ENCODE measurements at regions not wholly inside any gene's neighbourhood (a gene's known extent, or its start where the extent isn't known, plus 50 kb on each side); places are given as distances from the start of the nearest gene placed in this dataset.
A peak's percentile ranks its signal among the peaks of the same experiment; 100 is the strongest.

DNA sequence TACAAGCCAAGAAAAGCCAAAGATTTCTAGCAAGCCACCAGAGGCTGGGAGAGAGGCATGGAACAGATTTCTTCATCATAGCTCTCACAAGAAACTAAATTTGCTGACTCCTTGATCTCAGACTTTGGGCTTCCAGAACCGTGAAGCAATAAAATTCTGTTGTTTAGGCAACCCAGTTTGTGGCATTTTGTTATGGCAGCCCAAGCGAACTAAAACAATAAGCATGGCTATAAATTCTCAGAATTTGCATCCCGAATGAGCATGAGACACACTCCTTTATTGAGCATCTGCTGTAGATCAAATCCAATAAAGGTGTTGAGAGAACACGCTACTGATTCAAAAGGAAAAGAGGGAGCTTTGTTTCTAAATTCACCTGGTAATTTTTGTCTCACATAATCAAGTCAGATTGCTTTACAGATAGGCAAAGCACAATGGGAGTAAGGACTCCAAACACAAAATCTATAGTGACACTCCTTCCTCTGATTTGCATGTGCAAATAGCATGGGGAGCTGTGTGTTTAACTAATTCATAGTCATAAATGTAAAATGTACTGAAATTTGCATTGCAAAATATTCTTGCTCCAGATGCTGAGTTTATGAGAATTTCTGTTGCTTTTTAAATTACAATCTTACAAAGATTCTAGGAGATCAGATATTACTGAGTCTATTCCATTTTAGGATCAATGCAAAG is 308.7 kb downstream of the MED10 start:
- no peak for DNase-seq

GRCh38 chr5:6066016-6066415 is 312.3 kb downstream of the MED10 start:
- DNase-seq = no peak

DNA sequence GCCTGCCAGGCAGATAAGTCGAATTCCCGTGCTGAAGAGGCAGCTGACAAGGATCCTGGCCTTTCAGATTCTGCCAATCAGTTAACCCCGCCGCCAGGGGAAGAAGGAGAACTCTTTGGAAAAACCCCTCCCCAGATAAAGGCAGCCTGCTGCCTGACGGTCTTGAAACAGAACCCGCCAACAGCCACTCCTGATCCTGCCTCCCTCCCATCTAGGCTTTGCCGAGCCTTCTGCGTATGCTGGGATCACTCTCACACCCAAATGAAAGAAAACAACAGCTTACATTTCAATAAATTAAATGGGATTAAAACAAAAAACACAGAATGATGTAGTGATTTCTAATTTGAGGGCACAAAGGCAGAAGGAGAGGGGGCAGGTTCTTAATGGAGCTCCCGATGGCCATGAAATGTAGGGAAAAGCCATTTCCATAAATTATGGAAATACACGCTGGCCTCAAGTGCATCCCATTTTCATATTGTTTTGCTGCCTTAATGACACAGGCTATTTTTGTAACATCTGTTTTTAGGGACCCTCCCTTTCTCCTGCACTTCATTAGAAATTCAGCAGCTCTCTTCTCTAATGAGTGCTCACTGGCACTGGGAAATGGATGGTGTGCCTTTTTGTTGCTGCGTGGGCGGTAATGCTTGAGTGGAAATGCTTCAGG is 319.1 kb downstream of the MED10 start:
- DNase-seq = no peak

DNA sequence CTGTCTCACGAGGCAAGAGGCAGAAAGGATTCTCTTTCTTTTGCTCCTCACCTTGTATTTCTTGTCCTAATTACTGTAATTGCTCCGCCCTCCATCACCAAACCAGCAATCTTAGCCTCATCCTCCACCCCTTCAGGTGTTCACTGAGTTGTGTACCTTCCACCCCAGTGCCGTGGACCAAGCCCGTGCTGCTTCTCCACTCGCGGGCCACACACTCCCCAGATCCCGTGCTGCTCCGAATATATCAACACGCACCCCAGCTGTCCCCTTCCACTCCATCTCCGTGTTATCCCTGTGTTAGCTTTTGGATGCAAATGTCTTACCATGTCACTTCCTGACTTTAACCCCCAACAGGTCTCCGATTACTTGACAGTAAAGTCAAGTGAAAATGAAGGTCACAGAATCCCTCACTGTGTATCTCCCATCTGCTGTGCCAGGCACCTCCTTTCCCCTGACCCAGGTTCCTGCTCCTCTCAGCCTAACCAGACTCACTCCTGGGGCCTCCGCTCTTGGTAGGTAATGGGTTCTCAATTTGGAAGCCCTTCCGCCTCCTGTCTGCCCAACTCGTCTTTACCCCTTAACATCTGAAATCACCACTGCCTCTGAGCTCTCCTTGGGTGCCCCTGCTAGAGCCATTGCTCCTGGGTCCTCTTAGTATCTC is 320.2 kb downstream of the MED10 start:
- DNase-seq = no peak

- no peak for DNase-seq
These were observed 322.1 kb downstream of the MED10 start for GRCh38 chr5:6056280-6056679.

- no peak for DNase-seq
These were observed 328.7 kb downstream of the MED10 start for GRCh38 chr5:6049662-6050061.

DNA sequence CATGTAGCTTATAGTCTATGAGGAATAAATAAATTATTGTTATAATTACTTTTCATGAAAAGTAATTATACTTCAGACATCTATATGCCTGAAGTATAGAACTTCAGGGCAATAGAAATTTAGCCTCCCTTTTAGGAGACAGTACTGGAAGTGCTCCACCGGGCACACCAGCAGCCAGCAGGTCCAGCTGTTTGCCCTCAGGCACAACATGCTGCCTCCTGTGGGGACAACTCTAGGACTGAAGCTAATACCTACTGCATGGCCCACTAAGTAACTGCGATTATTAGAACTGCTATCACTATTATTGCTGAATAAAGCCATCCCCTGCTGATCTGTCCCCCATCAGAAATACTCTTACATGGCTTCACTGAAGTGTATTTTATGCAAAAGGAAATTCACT is 329.6 kb downstream of the MED10 start:
- DNase-seq = no peak

GRCh38 chr5:6046296-6046967 is 331.9 kb downstream of the MED10 start:
- DNase-seq = no peak

DNA sequence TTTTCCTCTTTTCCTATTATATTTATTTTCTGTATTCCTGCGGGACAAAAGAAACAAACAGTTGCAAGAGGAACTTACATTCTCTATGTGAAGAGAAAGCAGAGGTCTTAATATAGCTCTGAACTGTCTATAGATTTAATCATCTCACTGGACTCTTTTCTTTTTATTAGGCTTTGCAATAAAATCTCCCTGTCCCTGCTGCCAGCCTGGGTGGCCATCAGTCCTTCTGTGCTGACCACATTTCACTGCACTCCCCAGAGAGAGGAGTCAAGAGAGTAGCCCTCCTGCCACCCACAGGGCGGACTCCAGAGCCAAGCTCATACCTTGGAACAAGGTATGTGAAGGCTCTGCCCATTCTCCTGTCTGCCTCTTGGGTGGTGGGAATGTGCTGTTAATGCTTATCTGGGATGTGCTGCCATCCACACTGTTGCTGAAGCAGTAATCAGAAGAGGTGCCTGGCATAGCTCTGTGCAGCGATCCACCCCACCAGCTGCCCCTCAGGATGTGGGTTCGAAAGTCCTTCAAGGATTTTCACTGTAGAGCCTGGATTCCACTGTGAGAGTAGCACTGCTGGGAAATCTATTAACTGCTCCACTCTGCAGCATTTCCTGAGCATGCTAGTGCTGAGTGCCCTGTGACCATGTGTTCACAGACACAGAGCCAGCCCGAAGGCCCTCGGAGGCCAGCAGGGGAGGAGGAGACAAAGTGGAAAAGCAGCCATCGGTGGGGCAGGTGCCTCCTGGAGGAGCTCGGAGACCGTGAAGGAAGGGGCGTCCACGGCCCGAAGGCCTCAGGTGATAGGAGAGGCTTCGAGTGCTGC is 334.6 kb downstream of the MED10 start:
- DNase-seq = no peak

- no peak for DNase-seq
These were observed 336.3 kb downstream of the MED10 start for GRCh38 chr5:6041977-6042550.

- DNase-seq = no peak
These were observed 339.2 kb downstream of the MED10 start for GRCh38 chr5:6039111-6039510.

DNA sequence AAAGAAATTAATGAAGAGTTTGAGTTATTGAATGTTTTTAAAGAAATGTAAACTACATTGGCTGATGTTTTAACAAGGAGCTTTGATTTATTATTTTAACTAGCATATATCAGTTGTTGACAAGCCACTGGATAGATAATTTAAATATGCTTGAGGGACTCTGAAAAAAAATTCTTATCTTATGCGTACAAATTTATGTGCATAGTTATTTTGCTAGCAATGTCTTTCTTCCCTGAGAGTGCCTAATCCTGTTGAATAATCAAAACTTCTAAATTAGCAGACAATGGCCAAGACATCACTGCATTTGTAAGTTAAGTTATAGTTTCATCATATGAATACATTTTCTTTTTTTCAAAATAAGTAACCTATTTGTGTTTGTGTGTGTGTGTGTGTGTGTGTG is 342.3 kb downstream of the MED10 start:
- no peak for DNase-seq

DNA sequence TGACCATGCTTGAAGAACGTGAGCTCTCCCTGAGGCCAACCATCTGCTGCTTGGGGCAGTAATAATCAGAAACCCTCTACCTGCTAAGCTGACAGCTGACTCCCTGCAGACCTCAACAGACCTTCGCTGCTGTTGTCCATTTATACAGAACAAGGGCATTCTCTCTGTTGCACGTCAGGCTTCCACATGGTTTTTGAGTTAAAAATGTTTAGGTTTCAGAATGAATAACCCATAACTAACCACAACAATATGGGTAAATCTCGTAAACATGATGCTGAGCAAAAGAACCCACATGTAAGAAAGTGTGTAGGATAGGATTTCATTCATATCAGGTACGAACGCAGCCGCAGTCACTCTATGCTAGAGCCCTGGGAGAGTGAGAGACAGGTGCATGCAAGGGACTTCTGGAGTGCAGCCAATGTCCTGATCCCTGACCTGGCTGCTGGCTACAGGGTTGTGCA is 348.5 kb downstream of the MED10 start:
- no peak for DNase-seq

GRCh38 chr5:6026766-6027406 is 351.5 kb downstream of the MED10 start:
- peak; percentile 21 for DNase-seq

GRCh38 chr5:6019612-6020011 is 358.7 kb downstream of the MED10 start:
- no peak for DNase-seq

DNA sequence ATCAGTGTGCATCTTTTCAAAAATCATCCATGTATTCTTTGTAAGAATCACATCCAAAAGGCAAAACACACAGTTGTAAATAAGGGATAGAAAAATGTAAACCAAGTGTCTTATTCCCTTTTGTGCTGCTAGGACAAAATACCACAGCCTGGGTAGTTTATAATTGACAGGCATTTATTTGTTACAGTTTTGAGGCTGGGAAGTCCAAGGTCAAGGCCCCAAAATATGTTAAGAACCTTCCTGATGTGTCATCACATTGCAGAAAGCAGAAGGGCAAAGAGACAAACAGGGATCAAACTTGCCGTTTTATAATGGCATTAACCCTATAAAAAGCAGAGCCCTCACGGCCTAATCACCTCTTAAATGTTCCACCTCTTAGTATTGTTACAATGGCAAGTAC is 364.8 kb downstream of the MED10 start:
- DNase-seq = no peak

GRCh38 chr5:6011199-6011598 is 367.1 kb downstream of the MED10 start:
- DNase-seq = no peak

- DNase-seq = no peak
These were observed 371.5 kb downstream of the MED10 start for GRCh38 chr5:6006838-6007314.

DNA sequence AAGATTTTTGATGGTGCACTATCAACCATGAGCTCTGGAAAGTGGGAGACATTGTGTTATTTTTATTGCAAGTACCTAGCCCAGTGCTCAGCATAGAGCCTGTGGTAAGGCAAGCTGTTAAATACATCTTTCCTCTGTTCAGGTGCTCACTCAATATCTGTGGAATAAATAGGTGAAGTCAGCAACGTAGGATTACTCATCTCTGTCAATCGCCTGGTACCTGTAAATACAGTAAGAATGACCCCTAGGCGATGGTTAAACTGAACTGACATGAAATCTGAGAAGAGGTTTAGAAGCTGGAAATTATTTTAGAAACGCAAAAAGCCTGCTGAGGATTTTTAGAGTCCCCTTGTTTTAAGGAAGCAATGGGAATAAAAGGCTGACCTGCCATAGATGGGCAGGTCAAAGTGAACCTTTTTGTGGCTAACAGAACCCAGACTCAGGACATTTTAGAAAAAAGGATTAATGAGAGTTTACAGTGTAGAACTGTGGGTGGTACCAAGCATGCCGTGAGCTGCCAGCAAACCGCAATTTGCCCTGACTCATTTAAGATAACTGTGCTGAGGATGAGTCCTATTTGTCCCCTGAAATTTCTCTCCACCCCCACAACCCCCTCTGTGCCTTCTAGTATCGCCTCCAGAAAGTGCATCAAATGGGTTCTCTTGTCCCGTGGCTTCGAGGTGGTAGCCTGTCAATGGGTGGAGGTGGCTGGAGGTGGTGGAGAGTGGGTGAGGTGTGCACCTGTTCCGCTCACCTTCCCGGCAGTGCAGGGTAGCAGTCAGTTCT is 375.1 kb downstream of the MED10 start:
- no peak for DNase-seq

DNA sequence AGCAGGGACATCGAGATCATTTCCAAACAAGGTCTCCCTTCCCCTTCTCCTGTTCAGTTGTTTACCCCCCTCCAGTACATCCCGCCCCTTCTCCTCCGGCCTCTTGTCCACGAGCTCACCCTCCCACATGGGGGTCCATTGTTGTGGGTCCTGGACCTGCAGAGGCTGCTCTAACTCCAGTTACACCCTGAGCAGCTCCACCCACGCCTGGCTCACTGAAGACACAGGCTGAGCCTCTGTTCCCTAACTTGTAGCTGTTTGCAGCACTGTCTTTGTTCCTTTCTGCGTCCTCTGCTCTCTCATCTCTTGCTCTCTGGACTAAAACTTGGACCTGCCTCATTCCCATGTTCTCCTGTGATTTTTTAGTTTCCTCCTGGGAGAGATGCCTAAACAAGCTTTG is 377.5 kb downstream of the MED10 start:
- no peak for DNase-seq
